IMR-90 (cell line): ENCODE measurements at regions not wholly inside any gene's neighbourhood (a gene's known extent, or its start where the extent isn't known, plus 50 kb on each side); places are given as distances from the start of the nearest gene placed in this dataset.

Experiments
- ATAC-seq: fragments of 200-7000 bp; cut with Tn5 transposase; 2 replicates; pipeline ENCODE4 v1.9.1; 2020; ENCODE audit warnings: low read depth, mild to moderate bottlenecking, moderate library complexity
- BruUV-seq: library from RNA; stranded (reverse); fragments of 400-500 nt; replicated peaks from 2 replicates; lab custom pipeline; 2021; lab: Mats Ljungman, UMichigan
- CTCF ChIA-PET: fragments of 300-600 bp; formaldehyde crosslinking; extraction: SDS; loops from one replicate; lab custom pipeline; 2021; ENCODE audit warnings: antibody characterized with exemption; lab: Yijun Ruan, JAX
- POLR2A ChIA-PET: fragments of 300-600 bp; sonication (Branson Sonifier 250); formaldehyde crosslinking; loops from one replicate; lab custom pipeline; 2022; ENCODE audit warnings: antibody characterized with exemption; ENCODE audit not compliant: unreplicated experiment; lab: Charles Lee
- DNase-seq: peaks from one replicate; pipeline ENCODE4 v3.0.0; 2013
- H2AFZ ChIP-seq: replicated peaks from 2 replicates; pipeline ENCODE3; 2013; ENCODE audit warnings: low read length, mild to moderate bottlenecking; ENCODE audit not compliant: poor library complexity
- H2AK5ac ChIP-seq: 2 replicates; pipeline ENCODE4 v1.6.1; 2013; ENCODE audit warnings: low read depth, low read length, inconsistent platforms
- H2AK9ac ChIP-seq: replicated peaks from 2 replicates; pipeline ENCODE3; 2013; ENCODE audit warnings: mild to moderate bottlenecking, low read depth, low read length, moderate library complexity; ENCODE audit not compliant: poor library complexity
- H2BK120ac ChIP-seq: 2 replicates; pipeline ENCODE4 v1.6.1; 2013; ENCODE audit warnings: low read depth, low read length, inconsistent platforms
- H2BK15ac ChIP-seq: 3 replicates; pipeline ENCODE4 v1.6.1; 2013; ENCODE audit warnings: low read depth, low read length, inconsistent platforms
- H2BK20ac ChIP-seq: 2 replicates; pipeline ENCODE4 v1.6.1; 2013; ENCODE audit warnings: low read depth, mild to moderate bottlenecking, inconsistent platforms, low read length, moderate library complexity
- H2BK5ac ChIP-seq: 2 replicates; pipeline ENCODE4 v1.6.1; 2013; ENCODE audit warnings: mild to moderate bottlenecking, low read depth, low read length, inconsistent platforms; ENCODE audit not compliant: poor library complexity, severe bottlenecking
- H3K14ac ChIP-seq: replicated peaks from 2 replicates; pipeline ENCODE4 v1.6.1; 2013; ENCODE audit warnings: low read depth, low read length, inconsistent platforms
- H3K18ac ChIP-seq: 2 replicates; pipeline ENCODE4 v1.6.1; 2013; ENCODE audit warnings: low read depth, low read length, control low read depth
- H3K23ac ChIP-seq: 2 replicates; pipeline ENCODE4 v1.6.1; 2013; ENCODE audit warnings: low read depth, low read length, inconsistent platforms
- H3K27ac ChIP-seq: 2 replicates; pipeline ENCODE4 v1.5.1; 2013; ENCODE audit warnings: mild to moderate bottlenecking, control low read depth, low read length; ENCODE audit not compliant: insufficient read depth
- H3K27me3 ChIP-seq: 2 replicates; pipeline ENCODE4 v1.6.1; 2013; ENCODE audit warnings: low read length; ENCODE audit not compliant: control insufficient read depth, insufficient read depth
- H3K36me3 ChIP-seq: 2 replicates; pipeline ENCODE4 v1.6.1; 2013; ENCODE audit warnings: low read length, mixed read lengths; ENCODE audit not compliant: control insufficient read depth, insufficient read depth
- H3K4ac ChIP-seq: 2 replicates; pipeline ENCODE4 v1.6.1; 2013; ENCODE audit warnings: low read depth, low read length, inconsistent platforms
- H3K4me1 ChIP-seq: 2 replicates; pipeline ENCODE4 v1.6.1; 2013; ENCODE audit warnings: low read length, mixed read lengths; ENCODE audit not compliant: control insufficient read depth, insufficient read depth
- H3K4me2 ChIP-seq: 2 replicates; pipeline ENCODE4 v1.6.1; 2013; ENCODE audit warnings: low read depth, mild to moderate bottlenecking, control low read depth, low read length, moderate library complexity
- H3K4me3 ChIP-seq: 2 replicates; pipeline ENCODE4 v1.5.1; 2013; ENCODE audit warnings: low read depth, mild to moderate bottlenecking, control low read depth, low read length, moderate library complexity; ENCODE audit not compliant: insufficient read depth
- H3K56ac ChIP-seq: 2 replicates; pipeline ENCODE4 v1.6.1; 2013; ENCODE audit warnings: low read length, inconsistent platforms; ENCODE audit not compliant: insufficient read depth; ENCODE audit errors: extremely low read depth
- H3K79me1 ChIP-seq, 2 experiments: 2 replicates each; pipeline ENCODE4 v1.6.1; 2013; ENCODE audit warnings: low read length in 2 of 2, inconsistent platforms in 1 of 2, low read depth in 1 of 2
- H3K9ac ChIP-seq: 2 replicates; pipeline ENCODE4 v1.6.1; 2013; ENCODE audit warnings: low read depth, low read length, control low read depth
- H3K9me1 ChIP-seq: 2 replicates; pipeline ENCODE4 v1.6.1; 2013; ENCODE audit warnings: low read length, inconsistent platforms; ENCODE audit not compliant: insufficient read depth
- H3K9me3 ChIP-seq: 2 replicates; pipeline ENCODE4 v1.6.1; 2013; ENCODE audit warnings: low read length; ENCODE audit not compliant: control insufficient read depth, insufficient read depth
- H4K20me1 ChIP-seq: 2 replicates; pipeline ENCODE4 v1.6.1; 2013; ENCODE audit warnings: low read length, inconsistent platforms; ENCODE audit not compliant: insufficient read depth
- H4K5ac ChIP-seq: 2 replicates; pipeline ENCODE4 v1.6.1; 2013; ENCODE audit warnings: mild to moderate bottlenecking, low read depth, low read length, control low read depth
- H4K8ac ChIP-seq, 2 experiments: 2 replicates each; pipeline ENCODE4 v1.6.1; 2013; ENCODE audit warnings: low read depth in 2 of 2, low read length in 2 of 2, control low read depth in 1 of 2, inconsistent platforms in 1 of 2
- H4K91ac ChIP-seq: 2 replicates; pipeline ENCODE4 v1.6.1; 2013; ENCODE audit warnings: low read depth, low read length, inconsistent platforms; ENCODE audit not compliant: insufficient read depth
- CEBPB ChIP-seq: IDR thresholded peaks from 2 replicates; pipeline ENCODE4 v1.6.1; 2012; ENCODE audit warnings: low read depth, low read length, improper control_type of control experiment
- CHD1 ChIP-seq: IDR thresholded peaks from 2 replicates; pipeline ENCODE4 v1.6.1; 2012; ENCODE audit warnings: low read depth, low read length, improper control_type of control experiment
- ELK1 ChIP-seq: fragments of 150-350 bp; IDR thresholded peaks from 2 replicates; pipeline ENCODE4 v1.6.1; 2016; ENCODE audit warnings: low read depth, mild to moderate bottlenecking, low read length, moderate library complexity, borderline replicate concordance
- MAFK ChIP-seq: IDR thresholded peaks from 2 replicates; pipeline ENCODE4 v1.6.1; 2012; ENCODE audit warnings: low read depth, low read length, improper control_type of control experiment
- MAZ ChIP-seq: IDR thresholded peaks from 2 replicates; pipeline ENCODE4 v1.6.1; 2012; ENCODE audit warnings: low read depth, mild to moderate bottlenecking, low read length, improper control_type of control experiment, moderate library complexity, borderline replicate concordance
- MXI1 ChIP-seq: IDR thresholded peaks from 2 replicates; pipeline ENCODE4 v1.6.1; 2012; ENCODE audit warnings: low read depth, mild to moderate bottlenecking, low read length, moderate library complexity, borderline replicate concordance
- RAD21 ChIP-seq: IDR thresholded peaks from 2 replicates; pipeline ENCODE4 v1.6.1; 2012; ENCODE audit warnings: low read length, improper control_type of control experiment
- RCOR1 ChIP-seq: IDR thresholded peaks from 2 replicates; pipeline ENCODE4 v1.6.1; 2012; ENCODE audit warnings: mild to moderate bottlenecking, low read length, improper control_type of control experiment; ENCODE audit not compliant: insufficient replicate concordance
- SMC3 ChIP-seq: fragments of 150-350 bp; IDR thresholded peaks from 2 replicates; pipeline ENCODE4 v1.6.1; 2016; ENCODE audit warnings: low read depth, mild to moderate bottlenecking, antibody characterized with exemption, low read length, moderate library complexity
- USF2 ChIP-seq: fragments of 150-350 bp; IDR thresholded peaks from 2 replicates; pipeline ENCODE4 v1.6.1; 2017; ENCODE audit warnings: mild to moderate bottlenecking, antibody characterized with exemption, low read length, low read depth
- WGBS, 2 experiments: methylation state at CpG; one replicate each; pipeline versions ENCODE4 v1.1.5 to v1.1.7; 2013; ENCODE audit warnings: missing lambda C conversion rate in 2 of 2; ENCODE audit not compliant: insufficient read length in 1 of 2; ENCODE audit errors: extremely low coverage in 2 of 2; 5-methylcytosine and 5-hydroxymethylcytosine counted together
- dilution Hi-C: fragments of 300-500 bp; cut with HindIII; formaldehyde crosslinking; loops from one replicate; pipeline ENCODE4 v1.14.3; 2018; ENCODE audit warnings: low sequenced_read_pairs; ENCODE audit not compliant: unreplicated experiment
- in situ Hi-C: fragments of 300-500 bp; cut with MboI; formaldehyde crosslinking; loops from 3 replicates; pipeline ENCODE4 v1.14.3; 2019; ENCODE audit warnings: low sequenced_read_pairs, inconsistent platforms, mixed read lengths
- intact Hi-C: fragments of 100-400 bp; cut with micrococcal nuclease; formaldehyde crosslinking; loops from 2 replicates; pipeline ENCODE4 v1.10.0; 2022

- no peak overlapping the region for H2AK9ac ChIP-seq
- in situ Hi-C loops: no loop called here
- ChIA-PET CTCF (no interaction called here), POLR2A (no interaction called here)
- no peak overlapping the region for H2AFZ ChIP-seq
- H3K79me1 ChIP-seq: no peaks in the 10 kb centered on the region
- H3K56ac ChIP-seq: no peak overlapping the region
- H3K4ac ChIP-seq: no peak overlapping the region
- ATAC-seq (no peak), DNase-seq (no peak)
- H3K23ac ChIP-seq: no peak overlapping the region
- WGBS, 2 experiments: 70% methylated on average over 5 of the region's 20 CpGs; no CpG with 5 or more reads in 1 of the 2 experiments
- H2BK15ac ChIP-seq: no peak overlapping the region
- H3K36me3 ChIP-seq: no peaks in the 10 kb centered on the region
- peaks cover 3% of the 10 kb centered on the region; the same call in 1 of the 2 replicates for H3K9me1 ChIP-seq
- H3K4me1 ChIP-seq: peaks cover 7% of the 10 kb centered on the region
- no peak overlapping the region for H4K8ac ChIP-seq
- dilution Hi-C loops: no loop called here
- no peak overlapping the region for H2BK20ac ChIP-seq
- no peak overlapping the region for H4K5ac ChIP-seq
- BruUV-seq: no TSS peak
- no peak overlapping the region for H3K27ac ChIP-seq
- TF ChIP-seq RAD21 (no peak), CHD1 (no peak), USF2 (no peak), MAFK (no peak), SMC3 (no peak), MAZ (no peak), RCOR1 (no peak), CEBPB (no peak), MXI1 (no peak), ELK1 (no peak)
- no peak overlapping the region for H2AK5ac ChIP-seq
- no peak overlapping the region for H4K91ac ChIP-seq
- H3K4me3 ChIP-seq: no peak overlapping the region
- no peak overlapping the region for H3K18ac ChIP-seq
- no peak overlapping the region for H3K14ac ChIP-seq
- no peaks in the 10 kb centered on the region for H3K9me3 ChIP-seq
- intact Hi-C loops: no loop called here
- no peaks in the 10 kb centered on the region for H4K20me1 ChIP-seq
- no peak overlapping the region for H2BK120ac ChIP-seq
- peaks cover 2% of the 10 kb centered on the region; the same call in 1 of the 2 replicates for H3K27me3 ChIP-seq
- no peak overlapping the region for H2BK5ac ChIP-seq
- no peak overlapping the region for H3K9ac ChIP-seq
- no peak overlapping the region for H3K4me2 ChIP-seq
Observed at GRCh38 chr6:225121-225721, 67.1 kb upstream of the DUSP22 start.
